HL-60 (cell line): ENCODE measurements at regions not wholly inside any gene's neighbourhood (a gene's known extent, or its start where the extent isn't known, plus 50 kb on each side); places are given as distances from the start of the nearest gene placed in this dataset.

Experiments used
- DNase-seq, 2 experiments: peaks; one replicate each; pipeline ENCODE4 v3.0.0-alpha.2; 2010 to 2020; ENCODE audit warnings: low read depth in 1 of 2, low spot score in 1 of 2
- H3K27ac ChIP-seq: fragments of 250-450 bp; sonication (Bioruptor Pico); replicated peaks from 2 replicates; pipeline ENCODE4 v1.5.1; 2020; ENCODE audit warnings: mild to moderate bottlenecking, moderate library complexity
- H3K27me3 ChIP-seq: fragments of 250-450 bp; sonication (Bioruptor Pico); 2 replicates; pipeline ENCODE4 v1.5.1; 2021; ENCODE audit warnings: mild to moderate bottlenecking, moderate library complexity; ENCODE audit not compliant: insufficient read depth, poor library complexity, severe bottlenecking
- H3K4me3 ChIP-seq: replicated peaks from 2 replicates; pipeline ENCODE4 v1.5.1; 2011; ENCODE audit warnings: mild to moderate bottlenecking, control low read depth, low read length; ENCODE audit not compliant: insufficient read depth
- CTCF ChIP-seq: IDR thresholded peaks from one replicate; pipeline ENCODE4 v1.5.1; 2011; ENCODE audit warnings: low read length, control low read depth, inconsistent platforms; ENCODE audit not compliant: insufficient read depth
- GABPA ChIP-seq: IDR thresholded peaks from 2 replicates; pipeline ENCODE4 v1.6.1; 2012; ENCODE audit warnings: low read depth
- POLR2AphosphoS5 ChIP-seq: IDR thresholded peaks from 2 replicates; pipeline ENCODE4 v1.6.1; 2012; ENCODE audit warnings: low read depth
- SPI1 ChIP-seq: IDR thresholded peaks from 2 replicates; pipeline ENCODE4 v1.6.1; 2012; ENCODE audit warnings: low read depth, mild to moderate bottlenecking, borderline replicate concordance
- TF ChIP-seq, protein P1 (sequence below): IDR thresholded peaks from 2 replicates; pipeline ENCODE4 v1.6.1; 2012; ENCODE audit warnings: low read depth; ENCODE audit not compliant: insufficient replicate concordance

DNA sequence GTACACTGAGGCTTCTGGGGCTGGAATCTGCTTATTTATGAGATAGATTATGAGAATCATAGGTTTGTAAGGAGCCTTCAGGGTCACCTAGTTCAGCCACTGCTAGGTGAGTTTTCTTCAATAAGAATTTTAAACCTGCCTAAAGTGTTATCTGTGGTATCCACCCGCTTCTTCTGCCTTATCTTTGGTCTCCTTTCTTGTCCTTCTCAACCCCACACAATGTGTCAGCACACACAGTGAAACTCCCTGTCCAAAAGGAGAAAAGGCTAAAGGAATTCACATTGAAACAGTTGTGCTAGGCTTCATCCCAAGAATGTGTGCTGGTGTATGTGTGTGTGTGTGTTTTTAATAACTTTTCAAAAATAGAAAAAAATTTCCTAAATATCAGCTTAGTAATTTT is 259.3 kb upstream of the BTG1 start:
- Histone ChIP-seq H3K27ac (no peak overlapping the region), H3K27me3 (no peaks in the 10 kb centered on the region), H3K4me3 (no peak overlapping the region)
- TF ChIP-seq GABPA: no peak
- no peak for TF ChIP-seq SPI1
- TF ChIP-seq CTCF: no peak
- TF ChIP-seq, protein P1, sequence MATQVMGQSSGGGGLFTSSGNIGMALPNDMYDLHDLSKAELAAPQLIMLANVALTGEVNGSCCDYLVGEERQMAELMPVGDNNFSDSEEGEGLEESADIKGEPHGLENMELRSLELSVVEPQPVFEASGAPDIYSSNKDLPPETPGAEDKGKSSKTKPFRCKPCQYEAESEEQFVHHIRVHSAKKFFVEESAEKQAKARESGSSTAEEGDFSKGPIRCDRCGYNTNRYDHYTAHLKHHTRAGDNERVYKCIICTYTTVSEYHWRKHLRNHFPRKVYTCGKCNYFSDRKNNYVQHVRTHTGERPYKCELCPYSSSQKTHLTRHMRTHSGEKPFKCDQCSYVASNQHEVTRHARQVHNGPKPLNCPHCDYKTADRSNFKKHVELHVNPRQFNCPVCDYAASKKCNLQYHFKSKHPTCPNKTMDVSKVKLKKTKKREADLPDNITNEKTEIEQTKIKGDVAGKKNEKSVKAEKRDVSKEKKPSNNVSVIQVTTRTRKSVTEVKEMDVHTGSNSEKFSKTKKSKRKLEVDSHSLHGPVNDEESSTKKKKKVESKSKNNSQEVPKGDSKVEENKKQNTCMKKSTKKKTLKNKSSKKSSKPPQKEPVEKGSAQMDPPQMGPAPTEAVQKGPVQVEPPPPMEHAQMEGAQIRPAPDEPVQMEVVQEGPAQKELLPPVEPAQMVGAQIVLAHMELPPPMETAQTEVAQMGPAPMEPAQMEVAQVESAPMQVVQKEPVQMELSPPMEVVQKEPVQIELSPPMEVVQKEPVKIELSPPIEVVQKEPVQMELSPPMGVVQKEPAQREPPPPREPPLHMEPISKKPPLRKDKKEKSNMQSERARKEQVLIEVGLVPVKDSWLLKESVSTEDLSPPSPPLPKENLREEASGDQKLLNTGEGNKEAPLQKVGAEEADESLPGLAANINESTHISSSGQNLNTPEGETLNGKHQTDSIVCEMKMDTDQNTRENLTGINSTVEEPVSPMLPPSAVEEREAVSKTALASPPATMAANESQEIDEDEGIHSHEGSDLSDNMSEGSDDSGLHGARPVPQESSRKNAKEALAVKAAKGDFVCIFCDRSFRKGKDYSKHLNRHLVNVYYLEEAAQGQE: no peak
- no peak for TF ChIP-seq POLR2AphosphoS5
- DNase-seq: no peak

- Histone ChIP-seq H3K27ac (no peak overlapping the region), H3K4me3 (no peak overlapping the region), H3K27me3 (no peaks in the 10 kb centered on the region)
- no peak for DNase-seq
- TF ChIP-seq CTCF: no peak
- TF ChIP-seq, protein P1: no peak
- no peak for TF ChIP-seq POLR2AphosphoS5
- TF ChIP-seq GABPA: no peak
- TF ChIP-seq SPI1: no peak
Measured at GRCh38 chr12:92404259-92404894, 258.7 kb upstream of the BTG1 start.

GRCh38 chr12:92403210-92404175 is 257.8 kb upstream of the BTG1 start:
- no peak overlapping the region for H3K27ac ChIP-seq
- TF ChIP-seq POLR2AphosphoS5 (no peak), GABPA (no peak), SPI1 (no peak), CTCF (no peak)
- TF ChIP-seq, protein P1: no peak
- no peak overlapping the region for H3K4me3 ChIP-seq
- DNase-seq: no peak
- no peaks in the 10 kb centered on the region for H3K27me3 ChIP-seq
